Nephron progenitor cell (in vitro differentiated cells): ENCODE measurements at regions not wholly inside any gene's neighbourhood (a gene's known extent, or its start where the extent isn't known, plus 50 kb on each side); places are given as distances from the start of the nearest gene placed in this dataset.
"Not testable (repeated sequence)": the region's sequence is repeated elsewhere in the genome, so short reads cannot be mapped to it uniquely, and the experiment has no call there.

Experiments used
- DNase-seq: peaks from one replicate; pipeline ENCODE4 v3.0.0; 2021
- H3K27ac Mint-ChIP-seq: 2 replicates; pipeline ENCODE4 v1.8.0; 2021; ENCODE audit warnings: mild to moderate bottlenecking, moderate library complexity, mixed read lengths
- H3K27me3 Mint-ChIP-seq: 2 replicates; pipeline ENCODE4 v1.8.0; 2021; ENCODE audit warnings: mild to moderate bottlenecking, low read depth, mixed read lengths; ENCODE audit not compliant: poor library complexity
- H3K36me3 Mint-ChIP-seq: 2 replicates; pipeline ENCODE4 v1.8.0; 2021; ENCODE audit warnings: low read depth, mixed read lengths
- H3K4me1 Mint-ChIP-seq: 2 replicates; pipeline ENCODE4 v1.8.0; 2021; ENCODE audit warnings: mixed read lengths
- H3K4me3 Mint-ChIP-seq: 2 replicates; pipeline ENCODE4 v1.8.0; 2021; ENCODE audit warnings: mild to moderate bottlenecking, moderate library complexity, mixed read lengths
- H3K9me3 Mint-ChIP-seq: 2 replicates; pipeline ENCODE4 v1.8.0; 2021; ENCODE audit warnings: mild to moderate bottlenecking, moderate library complexity, mixed read lengths
- TF ChIP-seq, protein P1 (sequence below): fragments of 200-600 bp; sonication (generic); IDR thresholded peaks from 2 replicates; pipeline ENCODE4 v1.5.0; 2021; ENCODE audit warnings: antibody characterized with exemption

DNA sequence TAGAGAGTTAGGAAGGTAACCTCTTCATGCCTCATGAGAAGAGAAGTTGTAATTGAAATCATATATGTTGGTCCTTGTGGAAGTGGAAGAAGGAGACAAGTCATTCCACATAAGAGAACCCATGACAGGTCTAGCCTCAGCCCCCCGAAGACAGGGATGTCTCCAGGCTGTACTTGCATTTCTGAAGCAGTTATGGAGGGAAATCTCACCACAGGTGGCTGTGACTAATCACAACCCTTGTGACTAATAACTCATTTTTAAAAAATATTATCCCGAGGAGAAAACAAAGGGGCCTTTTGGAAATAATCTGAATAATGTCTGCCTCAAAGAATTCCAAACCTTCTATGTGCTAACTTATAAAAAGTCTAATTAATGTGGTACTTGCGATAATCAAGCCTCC lies 262.1 kb upstream of the RPS23 start:
- Mint-ChIP-seq H3K27me3 (no peaks in the 10 kb centered on the region), H3K9me3 (peaks cover 28% of the 10 kb centered on the region), H3K4me3 (no peak overlapping the region), H3K27ac (no peak overlapping the region), H3K4me1 (peaks cover 21% of the 10 kb centered on the region), H3K36me3 (peaks cover 28% of the 10 kb centered on the region)
- TF ChIP-seq, protein P1, sequence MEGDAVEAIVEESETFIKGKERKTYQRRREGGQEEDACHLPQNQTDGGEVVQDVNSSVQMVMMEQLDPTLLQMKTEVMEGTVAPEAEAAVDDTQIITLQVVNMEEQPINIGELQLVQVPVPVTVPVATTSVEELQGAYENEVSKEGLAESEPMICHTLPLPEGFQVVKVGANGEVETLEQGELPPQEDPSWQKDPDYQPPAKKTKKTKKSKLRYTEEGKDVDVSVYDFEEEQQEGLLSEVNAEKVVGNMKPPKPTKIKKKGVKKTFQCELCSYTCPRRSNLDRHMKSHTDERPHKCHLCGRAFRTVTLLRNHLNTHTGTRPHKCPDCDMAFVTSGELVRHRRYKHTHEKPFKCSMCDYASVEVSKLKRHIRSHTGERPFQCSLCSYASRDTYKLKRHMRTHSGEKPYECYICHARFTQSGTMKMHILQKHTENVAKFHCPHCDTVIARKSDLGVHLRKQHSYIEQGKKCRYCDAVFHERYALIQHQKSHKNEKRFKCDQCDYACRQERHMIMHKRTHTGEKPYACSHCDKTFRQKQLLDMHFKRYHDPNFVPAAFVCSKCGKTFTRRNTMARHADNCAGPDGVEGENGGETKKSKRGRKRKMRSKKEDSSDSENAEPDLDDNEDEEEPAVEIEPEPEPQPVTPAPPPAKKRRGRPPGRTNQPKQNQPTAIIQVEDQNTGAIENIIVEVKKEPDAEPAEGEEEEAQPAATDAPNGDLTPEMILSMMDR = no peak
- DNase-seq = no peak

DNA sequence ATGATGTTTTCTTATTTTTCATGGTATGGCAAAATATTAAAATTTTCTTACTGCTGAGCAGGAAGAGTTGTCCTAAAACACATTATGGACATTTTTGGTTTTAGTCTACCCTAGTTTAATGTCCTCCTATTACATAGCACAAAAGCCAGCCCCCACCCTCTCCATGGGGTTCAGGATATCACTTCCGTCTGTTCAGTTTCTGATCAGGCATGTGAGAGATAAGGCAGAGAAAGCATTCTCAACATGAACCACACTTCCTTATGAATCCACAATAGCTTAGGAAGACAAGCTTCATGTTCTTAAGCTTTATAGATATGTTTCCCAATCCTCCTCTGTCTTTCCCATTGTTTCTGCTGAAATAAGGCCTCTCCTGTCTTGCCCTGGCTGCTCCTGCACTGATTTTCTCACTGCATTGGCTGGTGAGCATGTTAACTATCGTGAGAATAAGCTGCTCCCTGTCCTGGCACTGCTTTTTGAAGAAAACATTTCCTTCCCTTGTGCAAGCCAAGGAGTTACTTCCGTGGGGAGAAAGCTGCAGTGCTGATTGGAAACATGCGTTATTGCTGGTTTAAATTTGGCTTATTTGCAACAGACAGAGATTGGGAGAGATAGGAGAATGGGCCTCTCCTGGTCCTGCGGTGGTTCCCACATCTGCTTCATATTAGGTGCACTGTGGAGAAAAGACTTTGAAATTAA lies 260.3 kb upstream of the RPS23 start:
- TF ChIP-seq, protein P1 = no peak
- peaks cover 27% of the 10 kb centered on the region for H3K4me1 Mint-ChIP-seq
- H3K36me3 Mint-ChIP-seq = peaks cover 26% of the 10 kb centered on the region
- peak overlapping the region; percentile 57 for H3K27ac Mint-ChIP-seq
- H3K4me3 Mint-ChIP-seq = no peak overlapping the region
- no peak for DNase-seq
- H3K27me3 Mint-ChIP-seq = peaks cover 4% of the 10 kb centered on the region
- H3K9me3 Mint-ChIP-seq = peaks cover 31% of the 10 kb centered on the region

DNA sequence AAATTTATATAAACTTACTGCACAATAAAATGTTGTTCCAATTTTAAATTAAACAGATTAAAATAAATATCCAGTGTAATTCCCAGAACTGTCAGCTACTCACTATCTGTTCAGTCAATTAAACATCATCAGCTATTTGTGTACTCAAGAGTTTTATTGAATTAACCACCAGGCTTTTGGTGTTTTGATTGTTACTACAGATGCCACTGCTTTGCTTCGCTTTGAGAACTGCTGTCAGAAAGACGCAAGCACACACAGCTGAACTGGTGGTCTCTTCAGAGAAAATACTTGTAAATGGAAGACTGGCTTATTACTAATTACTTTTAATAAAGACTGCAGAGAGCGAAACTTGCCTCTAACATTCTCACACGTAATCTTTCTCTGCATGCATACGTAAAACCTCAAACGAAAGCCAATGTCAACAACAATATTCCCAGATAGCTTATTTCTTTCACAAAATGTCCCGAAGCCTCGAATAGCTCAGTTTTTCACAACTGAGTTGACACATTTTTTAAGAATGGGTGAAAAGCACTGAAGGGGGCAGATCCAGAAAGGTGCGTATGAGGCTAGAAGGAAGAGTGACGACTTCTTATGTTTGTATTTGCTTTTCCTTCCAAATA lies 259.6 kb upstream of the RPS23 start:
- TF ChIP-seq, protein P1 = no peak
- Mint-ChIP-seq H3K27me3 (peaks cover 4% of the 10 kb centered on the region), H3K36me3 (peaks cover 21% of the 10 kb centered on the region), H3K4me1 (peaks cover 27% of the 10 kb centered on the region), H3K4me3 (no peak overlapping the region), H3K9me3 (peaks cover 30% of the 10 kb centered on the region), H3K27ac (peak overlapping the region; percentile 57)
- no peak for DNase-seq

DNA sequence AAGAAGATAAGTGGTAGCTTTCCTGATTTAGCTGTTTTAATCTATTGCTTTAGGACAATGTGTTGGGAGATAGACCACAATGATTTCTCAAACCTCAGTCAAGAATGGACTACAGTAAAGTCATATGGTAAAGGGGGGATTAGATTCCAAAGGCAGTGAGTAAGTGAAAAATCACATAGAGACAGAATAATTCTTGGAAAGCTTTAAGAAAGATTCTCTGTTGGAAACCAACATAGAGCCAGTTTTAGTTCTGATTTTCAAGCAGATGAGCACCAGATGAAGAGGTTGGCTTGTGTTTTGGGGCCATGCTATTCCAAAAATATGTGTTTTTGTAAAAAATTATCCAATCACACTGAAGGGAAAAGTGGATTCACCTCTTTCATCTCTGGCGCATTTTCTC lies 256.8 kb upstream of the RPS23 start:
- H3K27ac Mint-ChIP-seq = no peak overlapping the region
- peaks cover 54% of the 10 kb centered on the region for H3K9me3 Mint-ChIP-seq
- H3K36me3 Mint-ChIP-seq = peaks cover 41% of the 10 kb centered on the region
- H3K4me3 Mint-ChIP-seq = no peak overlapping the region
- TF ChIP-seq, protein P1 = no peak
- DNase-seq = no peak
- peaks cover 27% of the 10 kb centered on the region for H3K4me1 Mint-ChIP-seq
- peaks cover 4% of the 10 kb centered on the region for H3K27me3 Mint-ChIP-seq

DNA sequence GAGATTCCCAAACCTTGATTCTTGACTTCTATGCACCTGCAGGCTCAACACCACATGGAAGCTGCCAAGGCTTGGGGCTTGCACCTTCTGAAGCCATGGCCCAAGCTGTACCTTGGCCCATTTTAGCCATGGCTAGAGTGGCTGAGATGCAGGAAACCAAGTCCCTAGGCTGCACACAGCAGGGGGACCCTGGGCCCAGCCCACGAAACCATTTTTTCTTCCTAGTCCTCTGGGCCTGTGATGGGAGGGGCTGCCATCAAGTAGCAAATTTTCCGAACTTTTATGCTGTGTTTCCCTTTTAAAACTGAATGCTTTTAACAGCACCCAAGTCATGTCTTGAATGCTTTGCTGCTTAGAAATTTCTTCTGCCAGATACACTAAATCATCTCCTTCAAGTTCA lies 253.9 kb upstream of the RPS23 start:
- not testable (repeated sequence) for H3K27me3 Mint-ChIP-seq, DNase-seq, H3K27ac Mint-ChIP-seq, H3K4me3 Mint-ChIP-seq
- Mint-ChIP-seq H3K4me1 (peaks cover 12% of the 10 kb centered on the region), H3K9me3 (peaks cover 60% of the 10 kb centered on the region), H3K36me3 (peaks cover 47% of the 10 kb centered on the region)

DNA sequence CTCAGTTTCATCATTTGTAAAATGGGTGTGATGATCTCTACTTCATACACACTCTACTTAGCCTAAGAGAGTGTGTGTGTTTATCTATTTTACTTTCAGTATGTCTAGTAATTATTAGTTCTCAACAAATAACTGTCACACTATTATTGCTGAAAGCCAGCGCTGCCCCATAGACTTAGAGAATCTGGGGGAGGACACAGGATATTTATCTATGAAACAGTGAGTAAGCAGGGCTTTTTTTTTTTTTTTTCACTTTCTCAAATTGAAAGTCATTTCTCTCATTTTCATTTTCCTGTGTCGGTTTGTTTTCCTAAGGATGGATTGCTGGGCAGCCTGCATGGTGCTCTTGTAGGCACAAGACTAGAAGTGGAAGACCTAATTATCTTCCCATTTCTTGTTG lies 248.4 kb upstream of the RPS23 start:
- Mint-ChIP-seq H3K36me3 (peaks cover 27% of the 10 kb centered on the region), H3K27ac (no peak overlapping the region), H3K9me3 (peaks cover 23% of the 10 kb centered on the region), H3K27me3 (peaks cover 4% of the 10 kb centered on the region), H3K4me1 (peaks cover 19% of the 10 kb centered on the region), H3K4me3 (no peak overlapping the region)
- TF ChIP-seq, protein P1 = no peak
- DNase-seq = no peak
